ENCODE measurements at regions not wholly inside any gene's neighbourhood (a gene's known extent, or its start where the extent isn't known, plus 50 kb on each side); places are given as distances from the start of the nearest gene placed in this dataset.

DNA sequence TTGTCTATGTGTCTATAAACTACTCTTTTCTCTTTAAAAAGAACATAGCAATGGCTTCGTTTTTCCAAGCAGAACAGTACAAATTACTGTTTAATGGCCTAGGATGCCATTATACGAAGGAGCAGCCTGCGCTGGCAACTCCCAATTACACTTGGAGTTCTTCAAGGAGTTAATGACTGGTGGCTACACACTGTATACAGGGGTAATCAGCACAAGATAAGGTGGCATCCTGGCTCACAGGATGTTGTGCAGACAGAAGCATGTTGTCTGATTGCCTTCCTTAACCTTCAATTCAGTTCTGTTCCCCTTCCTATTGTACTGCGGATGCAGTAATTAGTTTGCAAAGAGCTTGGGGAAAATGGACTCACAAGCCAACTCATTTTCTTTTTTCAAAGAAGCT, 250.7 kb upstream of the ROBO2 start:
- Histone ChIP-seq H3K23ac (ENCODE audit: low read length) (no peak overlapping the region), H2AK5ac (ENCODE audit: low read length) (no peak overlapping the region), H4K12ac (ENCODE audit: low read depth, low read length) (no peak overlapping the region), H3K4me3 (ENCODE audit: low read depth, low read length) (no peak overlapping the region), H2AFZ (ENCODE audit: insufficient read depth, low read length, poor library complexity) (no peak overlapping the region), H3K79me1 (ENCODE audit: low read length) (peaks cover 2% of the 10 kb centered on the region), H3K14ac (ENCODE audit: low read length) (no peak overlapping the region), H3K27ac (ENCODE audit: low read depth, low read length) (no peak overlapping the region), H2BK5ac (ENCODE audit: low read depth, low read length, poor library complexity) (no peak overlapping the region), H3K18ac (ENCODE audit: low read length) (no peak overlapping the region), H4K8ac (ENCODE audit: low read depth, low read length) (no peak overlapping the region), H4K91ac (ENCODE audit: low read depth, low read length) (no peak overlapping the region), H3K79me2 (ENCODE audit: control insufficient read depth, insufficient read depth, low read length, poor library complexity) (no peaks in the 10 kb centered on the region), H3K4me1 (ENCODE audit: control insufficient read depth in 1 of 2, insufficient read depth in 2 of 2, low read length in 2 of 2) (peaks cover 0 to 2% of the 10 kb centered on the region in 2 experiments), H3K9ac (ENCODE audit: low read length) (no peak overlapping the region), H3K27me3 (ENCODE audit: insufficient read depth, low read length) (no peaks in the 10 kb centered on the region), H3K4ac (ENCODE audit: low read depth, low read length) (no peak overlapping the region), H3K9me3 (ENCODE audit: insufficient read depth, low read depth, low read length) (no peaks in the 10 kb centered on the region), H2BK12ac (ENCODE audit: low read length) (no peak overlapping the region), H2BK120ac (ENCODE audit: insufficient read depth, low read length, poor library complexity) (no peak overlapping the region), H3K36me3 (ENCODE audit: control insufficient read depth in 1 of 2, insufficient read depth in 2 of 2, low read length in 2 of 2) (no peaks in the 10 kb centered on the region), H3K4me2 (ENCODE audit: low read length) (no peak overlapping the region)
- WGBS (ENCODE audit: extremely low coverage, insufficient coverage, insufficient read length) = no CpG with 5 or more reads among the region's 4 CpGs
- DNase-seq = no peak

DNA sequence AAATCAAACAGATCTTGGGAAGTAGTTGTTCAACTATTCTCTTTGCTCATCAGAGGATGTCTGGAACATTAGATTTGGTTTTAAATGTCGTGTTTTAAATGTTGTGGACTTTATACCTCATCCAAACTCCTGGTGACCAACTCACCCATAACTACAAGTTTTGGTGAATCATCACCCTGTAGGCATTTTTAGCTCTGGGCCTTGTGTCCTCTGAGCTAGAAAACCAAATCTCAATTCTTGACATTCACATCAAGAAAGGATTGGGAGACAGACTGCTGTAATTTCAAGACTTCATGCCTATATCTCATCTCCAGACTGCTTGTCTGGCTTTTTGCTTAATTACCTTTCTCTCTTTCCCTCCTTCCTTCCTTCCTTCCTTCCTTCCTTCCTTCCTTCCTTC, 228.5 kb upstream of the ROBO2 start:
- H3K27me3 ChIP-seq (ENCODE audit: insufficient read depth, low read length) = no peaks in the 10 kb centered on the region
- H2BK120ac ChIP-seq (ENCODE audit: insufficient read depth, low read length, poor library complexity) = no peak overlapping the region
- no CpG with 5 or more reads among the region's 1 CpG for WGBS (ENCODE audit: extremely low coverage, insufficient coverage, insufficient read length)
- no peak overlapping the region for H3K4me2 ChIP-seq (ENCODE audit: low read length)
- no peak overlapping the region for H3K9ac ChIP-seq (ENCODE audit: low read length)
- no peak for DNase-seq
- no peak overlapping the region for H2AFZ ChIP-seq (ENCODE audit: insufficient read depth, low read length, poor library complexity)
- H3K4me3 ChIP-seq (ENCODE audit: low read depth, low read length) = no peak overlapping the region
- H3K18ac ChIP-seq (ENCODE audit: low read length) = no peak overlapping the region
- no peak overlapping the region for H2BK5ac ChIP-seq (ENCODE audit: low read depth, low read length, poor library complexity)
- H3K14ac ChIP-seq (ENCODE audit: low read length) = no peak overlapping the region
- H3K4me1 ChIP-seq (ENCODE audit: control insufficient read depth in 1 of 2, insufficient read depth in 2 of 2, low read length in 2 of 2) = no peaks in the 10 kb centered on the region
- no peaks in the 10 kb centered on the region for H3K79me1 ChIP-seq (ENCODE audit: low read length)
- no peak overlapping the region for H2BK12ac ChIP-seq (ENCODE audit: low read length)
- H4K12ac ChIP-seq (ENCODE audit: low read depth, low read length) = no peak overlapping the region
- no peaks in the 10 kb centered on the region for H3K9me3 ChIP-seq (ENCODE audit: insufficient read depth, low read depth, low read length)
- H3K23ac ChIP-seq (ENCODE audit: low read length) = no peak overlapping the region
- H4K8ac ChIP-seq (ENCODE audit: low read depth, low read length) = no peak overlapping the region
- H3K27ac ChIP-seq (ENCODE audit: low read depth, low read length) = no peak overlapping the region
- H4K91ac ChIP-seq (ENCODE audit: low read depth, low read length) = no peak overlapping the region
- H3K36me3 ChIP-seq (ENCODE audit: control insufficient read depth in 1 of 2, insufficient read depth in 2 of 2, low read length in 2 of 2) = no peaks in the 10 kb centered on the region
- no peaks in the 10 kb centered on the region for H3K79me2 ChIP-seq (ENCODE audit: control insufficient read depth, insufficient read depth, low read length, poor library complexity)
- H2AK5ac ChIP-seq (ENCODE audit: low read length) = no peak overlapping the region
- no peak overlapping the region for H3K4ac ChIP-seq (ENCODE audit: low read depth, low read length)

DNA sequence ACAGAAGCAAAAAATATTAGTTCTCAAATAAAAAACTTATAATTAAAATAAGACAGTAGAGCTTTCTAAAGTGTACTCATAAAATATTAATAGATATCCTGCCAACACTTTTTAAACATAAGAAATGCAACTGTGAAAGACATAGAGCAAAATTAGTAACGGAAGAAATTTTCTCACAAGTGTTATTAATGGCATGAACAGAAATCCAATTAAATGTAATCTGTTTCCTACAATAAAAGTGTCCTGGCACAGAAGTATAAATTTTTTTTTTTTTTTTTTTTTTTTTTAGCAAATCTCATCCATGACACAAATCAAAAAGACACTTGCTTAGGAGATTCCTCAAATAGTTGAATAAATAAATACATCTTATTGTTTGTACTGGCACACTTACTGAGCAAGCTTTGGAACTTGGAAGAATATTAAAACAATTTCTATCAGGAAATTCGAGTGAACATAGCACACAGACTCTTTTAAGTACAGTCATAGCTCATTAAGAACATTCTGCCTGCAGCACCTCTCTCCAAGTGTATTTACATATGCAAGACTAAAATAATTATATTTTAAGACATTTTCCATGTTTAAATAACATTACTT, 227.2 kb upstream of the ROBO2 start:
- Histone ChIP-seq H3K9ac (ENCODE audit: low read length) (no peak overlapping the region), H4K8ac (ENCODE audit: low read depth, low read length) (no peak overlapping the region), H2BK5ac (ENCODE audit: low read depth, low read length, poor library complexity) (no peak overlapping the region), H3K4me3 (ENCODE audit: low read depth, low read length) (no peak overlapping the region), H2AK5ac (ENCODE audit: low read length) (no peak overlapping the region), H3K23ac (ENCODE audit: low read length) (no peak overlapping the region), H3K4ac (ENCODE audit: low read depth, low read length) (no peak overlapping the region), H2BK12ac (ENCODE audit: low read length) (no peak overlapping the region), H4K12ac (ENCODE audit: low read depth, low read length) (no peak overlapping the region), H3K27ac (ENCODE audit: low read depth, low read length) (no peak overlapping the region), H4K91ac (ENCODE audit: low read depth, low read length) (no peak overlapping the region), H3K4me1 (ENCODE audit: control insufficient read depth in 1 of 2, insufficient read depth in 2 of 2, low read length in 2 of 2) (no peaks in the 10 kb centered on the region), H2BK120ac (ENCODE audit: insufficient read depth, low read length, poor library complexity) (no peak overlapping the region), H3K14ac (ENCODE audit: low read length) (no peak overlapping the region), H3K4me2 (ENCODE audit: low read length) (no peak overlapping the region), H3K79me2 (ENCODE audit: control insufficient read depth, insufficient read depth, low read length, poor library complexity) (no peaks in the 10 kb centered on the region), H3K79me1 (ENCODE audit: low read length) (no peaks in the 10 kb centered on the region), H3K18ac (ENCODE audit: low read length) (no peak overlapping the region), H2AFZ (ENCODE audit: insufficient read depth, low read length, poor library complexity) (no peak overlapping the region), H3K27me3 (ENCODE audit: insufficient read depth, low read length) (no peaks in the 10 kb centered on the region), H3K36me3 (ENCODE audit: control insufficient read depth in 1 of 2, insufficient read depth in 2 of 2, low read length in 2 of 2) (no peaks in the 10 kb centered on the region), H3K9me3 (ENCODE audit: insufficient read depth, low read depth, low read length) (no peaks in the 10 kb centered on the region)
- no peak for DNase-seq
- no CpG with 5 or more reads among the region's 2 CpGs for WGBS (ENCODE audit: extremely low coverage, insufficient coverage, insufficient read length)

DNA sequence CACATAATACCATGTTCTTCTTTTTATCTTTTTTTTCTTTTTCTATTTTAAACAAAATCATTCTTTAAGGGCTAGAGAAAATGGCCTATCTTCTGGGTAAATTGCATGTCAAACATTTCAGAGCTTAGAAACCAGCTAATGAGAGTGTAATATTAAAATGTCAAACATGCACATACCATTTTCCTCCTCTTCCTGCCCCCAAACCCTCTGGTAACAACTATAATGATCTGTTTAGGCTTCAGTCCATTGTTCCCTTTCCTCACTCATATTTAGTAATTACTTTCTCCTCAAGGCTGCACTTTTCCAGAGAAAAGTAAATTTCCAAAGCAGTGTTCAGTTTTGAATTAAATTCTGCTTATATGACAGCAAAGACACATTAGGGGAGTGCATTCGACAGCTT, 224.3 kb upstream of the ROBO2 start:
- H3K27me3 ChIP-seq (ENCODE audit: insufficient read depth, low read length) = no peaks in the 10 kb centered on the region
- no peaks in the 10 kb centered on the region for H3K79me1 ChIP-seq (ENCODE audit: low read length)
- no peak overlapping the region for H2BK5ac ChIP-seq (ENCODE audit: low read depth, low read length, poor library complexity)
- no peak overlapping the region for H4K12ac ChIP-seq (ENCODE audit: low read depth, low read length)
- no peaks in the 10 kb centered on the region for H3K4me1 ChIP-seq (ENCODE audit: control insufficient read depth in 1 of 2, insufficient read depth in 2 of 2, low read length in 2 of 2)
- no peaks in the 10 kb centered on the region for H3K79me2 ChIP-seq (ENCODE audit: control insufficient read depth, insufficient read depth, low read length, poor library complexity)
- no peak overlapping the region for H3K18ac ChIP-seq (ENCODE audit: low read length)
- no peak overlapping the region for H2AK5ac ChIP-seq (ENCODE audit: low read length)
- no peak overlapping the region for H2BK120ac ChIP-seq (ENCODE audit: insufficient read depth, low read length, poor library complexity)
- H3K4ac ChIP-seq (ENCODE audit: low read depth, low read length) = no peak overlapping the region
- no peak overlapping the region for H3K27ac ChIP-seq (ENCODE audit: low read depth, low read length)
- H2BK12ac ChIP-seq (ENCODE audit: low read length) = no peak overlapping the region
- no peak overlapping the region for H2AFZ ChIP-seq (ENCODE audit: insufficient read depth, low read length, poor library complexity)
- DNase-seq = no peak
- no peak overlapping the region for H4K8ac ChIP-seq (ENCODE audit: low read depth, low read length)
- H3K23ac ChIP-seq (ENCODE audit: low read length) = no peak overlapping the region
- H3K9ac ChIP-seq (ENCODE audit: low read length) = no peak overlapping the region
- no peak overlapping the region for H3K4me2 ChIP-seq (ENCODE audit: low read length)
- no peaks in the 10 kb centered on the region for H3K36me3 ChIP-seq (ENCODE audit: control insufficient read depth in 1 of 2, insufficient read depth in 2 of 2, low read length in 2 of 2)
- no peak overlapping the region for H3K4me3 ChIP-seq (ENCODE audit: low read depth, low read length)
- WGBS (ENCODE audit: extremely low coverage, insufficient coverage, insufficient read length) = no CpG with 5 or more reads among the region's 1 CpG
- H4K91ac ChIP-seq (ENCODE audit: low read depth, low read length) = no peak overlapping the region
- no peaks in the 10 kb centered on the region for H3K9me3 ChIP-seq (ENCODE audit: insufficient read depth, low read depth, low read length)
- no peak overlapping the region for H3K14ac ChIP-seq (ENCODE audit: low read length)
